ENCODE measurements at regions not wholly inside any gene's neighbourhood (a gene's known extent, or its start where the extent isn't known, plus 50 kb on each side); places are given as distances from the start of the nearest gene placed in this dataset.

- no peaks in the 10 kb centered on the region for H3K36me3 ChIP-seq
- no peaks in the 10 kb centered on the region for H3K27me3 ChIP-seq
- intact Hi-C loops (cut with DNase I), result no loop called here
- no peaks in the 10 kb centered on the region for H3K4me1 ChIP-seq (ENCODE audit: insufficient read depth)
- WGBS, 3 donors, result 92 to 93% (median 92%) methylated on average over 3 of the region's 3 CpGs
- DNase-seq, result no peak
- H3K4me3 ChIP-seq, result no peak overlapping the region
- no peaks in the 10 kb centered on the region for H3K9me3 ChIP-seq
- H3K27ac ChIP-seq, result no peak overlapping the region
- TF ChIP-seq POLR2A (IDR thresholded peaks at IDR 0.05), result no peak
- no peak for TF ChIP-seq EP300 (IDR thresholded peaks at IDR 0.05)
- no peak for TF ChIP-seq CTCF (IDR thresholded peaks at IDR 0.05)
Observed at GRCh38 chr4:74665876-74666275, 128.4 kb downstream of the BTC start.

DNA sequence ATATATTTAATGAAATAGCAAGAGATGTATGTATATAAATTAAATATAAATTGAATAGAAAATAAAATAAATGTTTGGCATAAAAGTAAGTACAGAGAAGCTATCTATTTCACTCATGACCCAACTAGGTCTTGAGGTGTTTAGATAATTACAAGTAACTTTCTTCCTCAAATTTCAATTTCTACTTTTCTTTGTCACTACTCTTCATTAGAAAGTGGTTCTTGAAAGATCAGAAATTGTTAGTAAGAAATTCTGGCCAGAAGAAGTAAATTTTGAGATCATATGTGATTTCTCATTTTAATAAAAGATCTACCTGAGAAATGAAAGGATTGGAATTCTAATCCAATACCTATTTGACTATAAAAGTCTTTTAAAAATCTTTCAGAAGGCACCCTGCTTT, 126.9 kb downstream of the BTC start:
- H3K4me1 ChIP-seq (ENCODE audit: insufficient read depth), result no peaks in the 10 kb centered on the region

DNA sequence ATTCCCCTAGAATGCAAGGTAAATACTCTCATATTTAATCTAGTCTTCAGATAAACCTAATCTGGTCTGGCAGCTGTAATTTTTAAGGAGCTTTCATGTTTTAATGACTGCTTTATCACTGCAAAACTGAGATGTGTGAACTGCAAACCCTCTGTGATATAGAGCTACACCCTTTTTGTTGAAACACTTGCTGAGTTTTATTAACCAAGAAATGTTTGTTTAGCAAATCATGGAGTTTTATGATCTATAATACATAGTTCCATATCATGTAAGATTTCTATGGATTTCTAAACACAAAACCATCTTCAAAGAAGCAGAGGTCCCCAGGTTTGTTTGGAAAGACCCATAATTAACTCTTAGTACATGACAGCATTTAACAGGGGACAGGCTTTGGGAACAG, 126.4 kb downstream of the BTC start:
- intact Hi-C loops (cut with DNase I), result no loop called here

More for the DNA sequence above, 126.9 kb downstream of the BTC start:
- no peak for DNase-seq
- Histone ChIP-seq H3K9me3 (no peaks in the 10 kb centered on the region), H3K36me3 (no peaks in the 10 kb centered on the region), H3K4me3 (no peak overlapping the region), H3K27ac (no peak overlapping the region), H3K27me3 (no peaks in the 10 kb centered on the region)
- TF ChIP-seq POLR2A (IDR thresholded peaks at IDR 0.05) (no peak), CTCF (IDR thresholded peaks at IDR 0.05) (no peak), EP300 (IDR thresholded peaks at IDR 0.05) (no peak)
- intact Hi-C loops (cut with DNase I), result no loop called here

GRCh38 chr4:74669702-74670101, 124.6 kb downstream of the BTC start:
- Histone ChIP-seq H3K4me3 (no peak overlapping the region), H3K27me3 (no peaks in the 10 kb centered on the region), H3K9me3 (no peaks in the 10 kb centered on the region), H3K4me1 (ENCODE audit: insufficient read depth) (no peaks in the 10 kb centered on the region), H3K27ac (no peak overlapping the region), H3K36me3 (no peaks in the 10 kb centered on the region)
- intact Hi-C loops (cut with DNase I), result loop anchor here in 2 of 4 donors (10.0 kb wide), 1 partner anchor 295 kb away; no protein-coding TSS in a partner anchor
- no peak for DNase-seq
- 88 to 98% (median 96%) methylated on average over 3 of the region's 3 CpGs for WGBS, 3 donors
- TF ChIP-seq POLR2A (IDR thresholded peaks at IDR 0.05), result no peak
- TF ChIP-seq CTCF (IDR thresholded peaks at IDR 0.05), result no peak
- TF ChIP-seq EP300 (IDR thresholded peaks at IDR 0.05), result no peak

More for the DNA sequence above, 126.4 kb downstream of the BTC start:
- TF ChIP-seq CTCF (IDR thresholded peaks at IDR 0.05) (no peak), POLR2A (IDR thresholded peaks at IDR 0.05) (no peak), EP300 (IDR thresholded peaks at IDR 0.05) (no peak)
- H3K27ac ChIP-seq, result no peak overlapping the region
- H3K4me1 ChIP-seq (ENCODE audit: insufficient read depth), result no peaks in the 10 kb centered on the region
- no peak for DNase-seq
- H3K9me3 ChIP-seq, result no peaks in the 10 kb centered on the region
- H3K36me3 ChIP-seq, result no peaks in the 10 kb centered on the region
- H3K27me3 ChIP-seq, result no peaks in the 10 kb centered on the region
- H3K4me3 ChIP-seq, result no peak overlapping the region

DNA sequence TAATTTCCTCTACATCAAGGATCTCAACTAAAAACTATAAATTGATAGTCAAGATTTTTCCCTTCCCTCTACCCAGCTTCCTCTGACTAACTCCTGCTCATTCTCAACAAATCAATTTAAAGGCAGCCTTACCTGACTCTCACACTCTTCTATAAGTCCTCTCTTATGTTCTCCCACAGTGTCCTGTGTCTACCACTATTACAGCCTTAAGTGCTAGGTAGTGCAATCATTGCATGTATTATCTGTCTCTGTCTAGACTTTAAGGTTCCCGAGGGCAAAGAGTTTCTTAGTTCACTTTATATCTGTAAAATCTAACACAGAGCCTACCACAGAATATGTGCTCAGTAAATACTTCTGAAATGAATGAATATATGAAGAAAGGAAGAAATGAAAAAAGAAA, 123.7 kb downstream of the BTC start:
- no peaks in the 10 kb centered on the region for H3K27me3 ChIP-seq
- intact Hi-C loops (cut with DNase I), result loop anchor here in 2 of 4 donors (10.0 kb wide), 1 partner anchor 296 kb away; no protein-coding TSS in a partner anchor
- H3K4me3 ChIP-seq, result no peak overlapping the region
- H3K27ac ChIP-seq, result no peak overlapping the region
- no peaks in the 10 kb centered on the region for H3K9me3 ChIP-seq
- WGBS, 3 donors, result 83 to 94% (median 85%) methylated on average over 1 of the region's 1 CpG
- TF ChIP-seq EP300 (IDR thresholded peaks at IDR 0.05) (no peak), CTCF (IDR thresholded peaks at IDR 0.05) (no peak)
- no peak for DNase-seq
- no peaks in the 10 kb centered on the region for H3K4me1 ChIP-seq (ENCODE audit: insufficient read depth)
- H3K36me3 ChIP-seq, result no peaks in the 10 kb centered on the region
